ENCODE measurements at regions not wholly inside any gene's neighbourhood (a gene's known extent, or its start where the extent isn't known, plus 50 kb on each side); places are given as distances from the start of the nearest gene placed in this dataset.
A peak's percentile ranks its signal among the peaks of the same experiment; 100 is the strongest.

DNA sequence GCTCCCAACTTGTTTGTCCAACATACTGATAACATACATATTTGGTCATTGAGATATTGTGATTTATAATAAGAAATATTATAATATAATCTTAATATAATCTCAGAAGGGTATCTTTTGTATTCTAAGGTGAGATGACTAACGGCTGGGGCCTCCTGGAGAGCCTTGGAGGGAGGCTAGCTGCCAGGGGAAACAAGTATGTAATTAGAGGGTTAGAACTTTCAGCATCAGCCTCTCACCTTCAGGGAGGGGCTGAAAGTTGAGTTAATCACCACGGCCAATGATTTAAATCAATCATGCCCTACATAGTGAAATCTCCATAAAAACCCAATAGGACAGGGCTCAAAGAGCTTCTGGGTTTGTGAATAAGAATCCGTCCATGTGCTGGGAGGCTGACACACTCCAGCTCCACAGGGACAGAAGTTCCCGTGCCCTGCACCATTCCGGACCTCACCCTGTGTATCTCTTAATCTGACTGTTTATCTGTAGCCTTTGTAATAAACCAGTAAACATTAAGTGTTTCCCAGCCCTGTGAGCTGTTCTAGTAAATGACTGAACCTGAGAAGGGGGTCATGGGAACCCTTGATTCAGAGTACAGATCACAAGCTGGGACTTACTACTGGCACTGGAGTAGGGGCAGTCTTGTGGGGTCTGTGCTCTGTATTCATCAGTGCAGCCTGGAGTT is 86.3 kb upstream of the STEAP1B start:
- TF ChIP-seq, protein P1, sequence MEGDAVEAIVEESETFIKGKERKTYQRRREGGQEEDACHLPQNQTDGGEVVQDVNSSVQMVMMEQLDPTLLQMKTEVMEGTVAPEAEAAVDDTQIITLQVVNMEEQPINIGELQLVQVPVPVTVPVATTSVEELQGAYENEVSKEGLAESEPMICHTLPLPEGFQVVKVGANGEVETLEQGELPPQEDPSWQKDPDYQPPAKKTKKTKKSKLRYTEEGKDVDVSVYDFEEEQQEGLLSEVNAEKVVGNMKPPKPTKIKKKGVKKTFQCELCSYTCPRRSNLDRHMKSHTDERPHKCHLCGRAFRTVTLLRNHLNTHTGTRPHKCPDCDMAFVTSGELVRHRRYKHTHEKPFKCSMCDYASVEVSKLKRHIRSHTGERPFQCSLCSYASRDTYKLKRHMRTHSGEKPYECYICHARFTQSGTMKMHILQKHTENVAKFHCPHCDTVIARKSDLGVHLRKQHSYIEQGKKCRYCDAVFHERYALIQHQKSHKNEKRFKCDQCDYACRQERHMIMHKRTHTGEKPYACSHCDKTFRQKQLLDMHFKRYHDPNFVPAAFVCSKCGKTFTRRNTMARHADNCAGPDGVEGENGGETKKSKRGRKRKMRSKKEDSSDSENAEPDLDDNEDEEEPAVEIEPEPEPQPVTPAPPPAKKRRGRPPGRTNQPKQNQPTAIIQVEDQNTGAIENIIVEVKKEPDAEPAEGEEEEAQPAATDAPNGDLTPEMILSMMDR (IDR thresholded peaks at IDR 0.05; ENCODE audit: insufficient read depth in 1 of 2, low read depth in 1 of 2, low read length in 1 of 2, severe bottlenecking in 1 of 2, unreplicated experiment in 1 of 2), result no peak
- Mint-ChIP-seq H3K27me3 (ENCODE audit: insufficient read depth, unreplicated experiment) (no peaks in the 10 kb centered on the region), H3K9me3 (ENCODE audit: unreplicated experiment) (no peaks in the 10 kb centered on the region), H3K27ac (ENCODE audit: unreplicated experiment) (peak overlapping the region; percentile 24), H3K36me3 (ENCODE audit: insufficient read depth, unreplicated experiment) (peaks cover 9% of the 10 kb centered on the region), H3K4me3 (ENCODE audit: unreplicated experiment) (no peak overlapping the region), H3K4me1 (ENCODE audit: low read depth, unreplicated experiment) (peaks cover 32% of the 10 kb centered on the region)
- no peak overlapping the region for H3K4me3 ChIP-seq (ENCODE audit: low read depth, low read length)
- no peak for DNase-seq
- peaks cover 39% of the 10 kb centered on the region for H3K4me1 ChIP-seq
- intact Hi-C loops (cut with micrococcal nuclease; ENCODE audit: unreplicated experiment), result no loop called here
- CTCF ChIA-PET, result interaction anchor here (0.6 to 2.0 kb wide), 6 partner anchors 9 to 142 kb away, joined by 3 to 14 read pairs (median 4); no protein-coding TSS in a partner anchor
- BruUV-seq (replicated peaks), result no TSS peak
- no peaks in the 10 kb centered on the region for H3K36me3 ChIP-seq (ENCODE audit: control insufficient read depth, insufficient read depth, low read length)
- no peaks in the 10 kb centered on the region for H3K9me3 ChIP-seq
- POLR2A ChIA-PET, result no interaction called here
- no peaks in the 10 kb centered on the region for H3K27me3 ChIP-seq (replicated peaks; ENCODE audit: control insufficient read depth, insufficient read depth, low read length)

DNA sequence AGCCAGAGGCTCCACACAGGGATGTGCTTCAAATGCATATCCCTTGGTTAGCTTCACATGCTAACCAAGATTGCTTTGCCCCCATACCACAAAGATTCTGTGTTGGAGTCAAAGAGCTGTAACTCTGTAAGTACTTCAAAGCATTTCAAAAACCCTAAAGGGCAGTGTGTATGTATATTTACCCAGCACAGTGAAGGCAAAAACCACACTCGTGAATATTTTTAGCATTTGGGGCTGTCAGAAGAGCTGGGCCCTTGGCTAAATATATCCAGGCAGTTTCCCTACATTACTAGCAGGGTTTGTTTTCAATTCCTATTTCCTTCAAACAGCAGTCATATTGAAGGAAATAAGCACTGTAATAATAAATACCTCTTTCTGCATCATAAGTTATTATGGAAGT is 84.2 kb upstream of the STEAP1B start:
- TF ChIP-seq, protein P1 (IDR thresholded peaks at IDR 0.05; ENCODE audit: insufficient read depth in 1 of 2, low read depth in 1 of 2, low read length in 1 of 2, severe bottlenecking in 1 of 2, unreplicated experiment in 1 of 2), result no peak
- H3K27me3 ChIP-seq (replicated peaks; ENCODE audit: control insufficient read depth, insufficient read depth, low read length), result no peaks in the 10 kb centered on the region
- peak overlapping the region; percentile 92 for H3K27ac Mint-ChIP-seq (ENCODE audit: unreplicated experiment)
- ChIA-PET CTCF (interaction anchor here (0.6 to 1.6 kb wide), 2 partner anchors 93 to 144 kb away, joined by 4 to 7 read pairs; no protein-coding TSS in a partner anchor), POLR2A (interaction anchor here (1.5 kb wide), 1 partner anchor 24 kb away, joined by 9 read pairs; no protein-coding TSS in a partner anchor)
- no peaks in the 10 kb centered on the region for H3K36me3 ChIP-seq (ENCODE audit: control insufficient read depth, insufficient read depth, low read length)
- peaks cover 39% of the 10 kb centered on the region for H3K4me1 ChIP-seq
- no peaks in the 10 kb centered on the region for H3K9me3 ChIP-seq
- H3K4me1 Mint-ChIP-seq (ENCODE audit: low read depth, unreplicated experiment), result peaks cover 38% of the 10 kb centered on the region
- DNase-seq, result no peak
- H3K36me3 Mint-ChIP-seq (ENCODE audit: insufficient read depth, unreplicated experiment), result peaks cover 9% of the 10 kb centered on the region
- peaks cover 9% of the 10 kb centered on the region for H3K9me3 Mint-ChIP-seq (ENCODE audit: unreplicated experiment)
- H3K27me3 Mint-ChIP-seq (ENCODE audit: insufficient read depth, unreplicated experiment), result no peaks in the 10 kb centered on the region
- no peak overlapping the region for H3K4me3 ChIP-seq (ENCODE audit: low read depth, low read length)
- H3K4me3 Mint-ChIP-seq (ENCODE audit: unreplicated experiment), result no peak overlapping the region
- intact Hi-C loops (cut with micrococcal nuclease; ENCODE audit: unreplicated experiment), result no loop called here
- BruUV-seq (replicated peaks), result no TSS peak

DNA sequence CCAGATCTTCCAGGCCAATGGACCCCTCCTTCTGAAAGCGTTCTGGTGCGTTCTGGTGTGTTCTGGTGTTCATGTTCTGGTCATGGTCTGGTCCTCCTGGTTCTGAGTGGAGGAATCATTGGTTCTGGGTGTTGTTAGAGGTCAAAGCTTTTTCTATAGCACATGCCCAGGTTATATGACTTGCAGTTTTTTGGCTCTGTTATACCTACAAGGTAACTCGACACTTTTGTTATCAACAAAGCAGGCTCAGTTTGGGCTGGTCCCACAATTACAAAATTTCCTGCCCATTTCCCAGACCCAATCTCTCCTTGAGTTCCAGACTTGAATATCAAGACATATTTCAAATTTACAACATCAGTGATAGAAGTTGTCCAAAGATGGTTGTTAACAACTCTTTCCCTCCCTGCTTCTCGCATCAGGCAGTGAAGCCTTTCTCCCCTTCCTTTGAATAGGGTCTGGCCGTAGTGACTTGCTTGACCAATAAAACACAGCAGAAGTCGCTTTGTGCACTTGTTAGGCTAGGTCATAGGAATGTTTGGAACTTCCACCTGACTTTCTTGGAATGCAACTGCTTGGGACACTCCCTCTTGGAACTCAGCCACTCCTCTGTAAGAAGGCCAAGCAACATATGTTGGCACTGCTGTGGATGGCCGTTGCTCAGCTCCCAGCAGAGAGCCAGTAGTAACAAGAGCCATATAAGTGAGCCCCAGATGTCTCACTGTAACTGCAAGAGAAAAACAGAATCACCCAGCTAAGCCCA is 83.1 kb upstream of the STEAP1B start:
- TF ChIP-seq, protein P1 (IDR thresholded peaks at IDR 0.05; ENCODE audit: insufficient read depth in 1 of 2, low read depth in 1 of 2, low read length in 1 of 2, severe bottlenecking in 1 of 2, unreplicated experiment in 1 of 2), result no peak
- no peaks in the 10 kb centered on the region for H3K9me3 ChIP-seq
- Mint-ChIP-seq H3K27me3 (ENCODE audit: insufficient read depth, unreplicated experiment) (no peaks in the 10 kb centered on the region), H3K27ac (ENCODE audit: unreplicated experiment) (peak overlapping the region; percentile 92), H3K4me1 (ENCODE audit: low read depth, unreplicated experiment) (peaks cover 43% of the 10 kb centered on the region), H3K36me3 (ENCODE audit: insufficient read depth, unreplicated experiment) (peaks cover 10% of the 10 kb centered on the region), H3K9me3 (ENCODE audit: unreplicated experiment) (peaks cover 20% of the 10 kb centered on the region), H3K4me3 (ENCODE audit: unreplicated experiment) (peak overlapping the region; percentile 45)
- peaks cover 44% of the 10 kb centered on the region for H3K4me1 ChIP-seq
- intact Hi-C loops (cut with micrococcal nuclease; ENCODE audit: unreplicated experiment), result loop anchor here (1.0 to 2.0 kb wide), 4 partner anchors 10 to 145 kb away; no protein-coding TSS in a partner anchor
- H3K4me3 ChIP-seq (ENCODE audit: low read depth, low read length), result no peak overlapping the region
- no peaks in the 10 kb centered on the region for H3K27me3 ChIP-seq (replicated peaks; ENCODE audit: control insufficient read depth, insufficient read depth, low read length)
- ChIA-PET CTCF (interaction anchor here (1.0 to 1.6 kb wide), 2 partner anchors 144 to 145 kb away, joined by 4 read pairs; partner anchors contain the start of gene IL6), POLR2A (interaction anchor here (0.5 to 1.5 kb wide), 3 partner anchors 10 to 210 kb away, joined by 5 to 9 read pairs (median 8); no protein-coding TSS in a partner anchor)
- DNase-seq, result peak; percentile 83 to 93
- TSS peak; percentile 99 for BruUV-seq (replicated peaks)
- no peaks in the 10 kb centered on the region for H3K36me3 ChIP-seq (ENCODE audit: control insufficient read depth, insufficient read depth, low read length)

Measured in Caco-2 (cell line).